H1 (cell line): ENCODE measurements at regions not wholly inside any gene's neighbourhood (a gene's known extent, or its start where the extent isn't known, plus 50 kb on each side); places are given as distances from the start of the nearest gene placed in this dataset.

Experiments used
- CTCF ChIA-PET: fragments of 300-600 bp; sonication (Branson Sonifier 250); formaldehyde crosslinking; loops from one replicate; lab custom pipeline; 2021; ENCODE audit not compliant: partially characterized antibody; lab: Charles Lee
- POLR2A ChIA-PET: fragments of 300-600 bp; sonication (Branson Sonifier 250); formaldehyde crosslinking; loops from one replicate; lab custom pipeline; 2021; ENCODE audit warnings: inconsistent platforms; ENCODE audit not compliant: partially characterized antibody; lab: Charles Lee
- DNase-seq, 2 experiments: peaks; one replicate each; pipeline versions ENCODE4 v3.0.0 to v3.0.0-alpha.2; 2010 to 2022; ENCODE audit warnings: low spot score in 2 of 2, low read depth in 1 of 2, mixed read lengths in 1 of 2
- FAIRE-seq: peaks from 2 replicates; lab custom pipeline; 2011; peaks lifted over from hg19 to GRCh38; lab: Jason Lieb, UNC
- H2AFZ ChIP-seq: 2 replicates; pipeline ENCODE4 v1.8.1; 2012; ENCODE audit warnings: low read length, inconsistent platforms
- H2AK5ac ChIP-seq: 2 replicates; pipeline ENCODE4 v1.6.1; 2013; ENCODE audit warnings: low read depth, low read length
- H2BK120ac ChIP-seq: replicated peaks from 2 replicates; pipeline ENCODE3; 2013; ENCODE audit warnings: low read depth, low read length, inconsistent platforms
- H2BK12ac ChIP-seq: 2 replicates; pipeline ENCODE4 v1.6.1; 2013; ENCODE audit warnings: low read depth, low read length
- H2BK15ac ChIP-seq: 2 replicates; pipeline ENCODE4 v1.6.1; 2013; ENCODE audit warnings: low read length
- H2BK20ac ChIP-seq: 2 replicates; pipeline ENCODE4 v1.6.1; 2013; ENCODE audit warnings: low read length
- H2BK5ac ChIP-seq: 2 replicates; pipeline ENCODE4 v1.6.1; 2013; ENCODE audit warnings: low read depth, low read length
- H3K14ac ChIP-seq: 2 replicates; pipeline ENCODE4 v1.6.1; 2013; ENCODE audit warnings: inconsistent platforms; ENCODE audit not compliant: insufficient read length
- H3K18ac ChIP-seq: 2 replicates; pipeline ENCODE4 v1.6.1; 2013; ENCODE audit warnings: low read length; ENCODE audit errors: extremely low read depth
- H3K23ac ChIP-seq: 2 replicates; pipeline ENCODE4 v1.6.1; 2013; ENCODE audit warnings: inconsistent platforms; ENCODE audit not compliant: insufficient read length
- H3K23me2 ChIP-seq: 2 replicates; pipeline ENCODE4 v1.6.1; 2013; ENCODE audit warnings: low read depth, low read length
- H3K27ac ChIP-seq: 2 replicates; pipeline ENCODE4 v1.6.1; 2011; ENCODE audit warnings: low read depth, low read length, inconsistent platforms
- H3K27me3 ChIP-seq, 4 experiments: replicated peaks in 1 of 4; 1 replicate in 1 of 4; 2 replicates in 3 of 4; pipeline versions ENCODE4 v1.6.1 to v1.8.1; 2011 to 2013; ENCODE audit warnings: low read length in 3 of 4, mild to moderate bottlenecking in 3 of 4, inconsistent platforms in 2 of 4, mixed read lengths in 2 of 4, moderate library complexity in 1 of 4; ENCODE audit not compliant: control insufficient read depth in 3 of 4, insufficient read depth in 3 of 4; ENCODE audit errors: extremely low read depth in 1 of 4
- H3K36me3 ChIP-seq, 4 experiments: 2 replicates each; pipeline versions ENCODE4 v1.6.1 to v1.8.1; 2011 to 2013; ENCODE audit warnings: mild to moderate bottlenecking in 4 of 4, low read length in 3 of 4, moderate library complexity in 2 of 4, control low read depth in 1 of 4, inconsistent platforms in 1 of 4; ENCODE audit not compliant: insufficient read depth in 4 of 4, control insufficient read depth in 2 of 4
- H3K4ac ChIP-seq: replicated peaks from 2 replicates; pipeline ENCODE3; 2013; ENCODE audit warnings: low read length, low read depth, mixed read lengths, inconsistent platforms; ENCODE audit not compliant: insufficient read length
- H3K4me1 ChIP-seq, 4 experiments: replicated peaks in 1 of 4; 1 replicate in 1 of 4; 2 replicates in 3 of 4; pipeline versions ENCODE4 v1.6.1 to v1.8.1; 2011 to 2013; ENCODE audit warnings: low read length in 3 of 4, inconsistent platforms in 2 of 4, mixed read lengths in 1 of 4; ENCODE audit not compliant: insufficient read depth in 4 of 4, control insufficient read depth in 3 of 4
- H3K4me2 ChIP-seq, 2 experiments: 2 replicates each; pipeline versions ENCODE4 v1.6.1 to v1.8.1; 2011 to 2013; ENCODE audit warnings: low read depth in 2 of 2, low read length in 2 of 2, control low read depth in 1 of 2, inconsistent platforms in 1 of 2, mild to moderate bottlenecking in 1 of 2; ENCODE audit not compliant: insufficient read depth in 1 of 2
- H3K4me3 ChIP-seq, 4 experiments: fragments of 200-600, 300-600 bp in 1 of 4; sonication (generic), shearing (Covaris generic), sonication (Bioruptor Twin) in 1 of 4; 2 replicates each; pipeline versions ENCODE4 v1.5.1 to v1.8.1; 2011 to 2016; ENCODE audit warnings: low read length in 4 of 4, low read depth in 3 of 4, control low read depth in 2 of 4, inconsistent platforms in 2 of 4, mild to moderate bottlenecking in 2 of 4, mixed read lengths in 1 of 4, moderate library complexity in 1 of 4; ENCODE audit not compliant: insufficient read depth in 2 of 4; ENCODE audit errors: extremely low read depth in 1 of 4
- H3K56ac ChIP-seq: replicated peaks from 2 replicates; pipeline ENCODE3; 2013; ENCODE audit warnings: low read depth, mild to moderate bottlenecking, mixed read lengths, low read length, inconsistent platforms; ENCODE audit not compliant: insufficient read length
- H3K79me1 ChIP-seq: 2 replicates; pipeline ENCODE4 v1.6.1; 2013; ENCODE audit warnings: low read depth, low read length, control low read depth
- H3K79me2 ChIP-seq, 2 experiments: 2 replicates each; pipeline versions ENCODE4 v1.6.1 to v1.8.1; 2012 to 2013; ENCODE audit warnings: low read length in 2 of 2, mild to moderate bottlenecking in 2 of 2, inconsistent platforms in 1 of 2; ENCODE audit not compliant: insufficient read depth in 2 of 2, control insufficient read depth in 1 of 2
- H3K9ac ChIP-seq, 4 experiments: replicated peaks in 1 of 4; 1 replicate in 1 of 4; 2 replicates in 3 of 4; pipeline versions ENCODE4 v1.6.1 to v1.8.1; 2011 to 2013; ENCODE audit warnings: low read depth in 3 of 4, low read length in 3 of 4, control low read depth in 2 of 4, mild to moderate bottlenecking in 2 of 4, moderate library complexity in 2 of 4, inconsistent platforms in 1 of 4; ENCODE audit errors: extremely low read depth in 1 of 4
- H3K9me3 ChIP-seq, 2 experiments: 2 replicates each; pipeline versions ENCODE4 v1.6.1 to v1.8.1; 2012 to 2013; ENCODE audit warnings: mild to moderate bottlenecking in 2 of 2, moderate library complexity in 2 of 2, control low read depth in 1 of 2, inconsistent platforms in 1 of 2, low read depth in 1 of 2, low read length in 1 of 2, mixed read lengths in 1 of 2; ENCODE audit not compliant: insufficient read depth in 2 of 2
- H4K20me1 ChIP-seq, 2 experiments: replicated peaks in 1 of 2; 2 replicates each; pipeline versions ENCODE3 to v1.8.1; 2011 to 2013; ENCODE audit warnings: inconsistent platforms in 2 of 2, low read length in 2 of 2, mild to moderate bottlenecking in 1 of 2; ENCODE audit not compliant: insufficient read depth in 2 of 2, control insufficient read depth in 1 of 2
- H4K5ac ChIP-seq: 2 replicates; pipeline ENCODE4 v1.6.1; 2013; ENCODE audit warnings: low read length, low read depth, mixed read lengths, inconsistent platforms; ENCODE audit not compliant: insufficient read length
- H4K8ac ChIP-seq: 2 replicates; pipeline ENCODE4 v1.8.0; 2013; ENCODE audit warnings: mild to moderate bottlenecking, moderate library complexity, low read length, inconsistent platforms; ENCODE audit not compliant: insufficient read depth; ENCODE audit errors: extremely low read depth
- H4K91ac ChIP-seq: replicated peaks from 2 replicates; pipeline ENCODE3; 2013; ENCODE audit warnings: low read length, mixed read lengths, inconsistent platforms; ENCODE audit not compliant: insufficient read length
- MAX ChIP-seq: IDR thresholded peaks from 2 replicates; pipeline ENCODE4 v1.6.1; 2012; ENCODE audit warnings: inconsistent platforms
- USF2 ChIP-seq: IDR thresholded peaks from 2 replicates; pipeline ENCODE4 v1.6.1; 2011; ENCODE audit warnings: low read length, improper control_type of control experiment
- WGBS, 2 experiments: shearing (Covaris generic) in 1 of 2; methylation state at CpG; one replicate each; pipeline versions ENCODE4 v1.1.6 to v1.1.7; 2013 to 2015; ENCODE audit warnings: low lambda C conversion rate in 2 of 2, mixed read lengths in 2 of 2, inconsistent platforms in 1 of 2, low coverage in 1 of 2, missing lambda C conversion rate in 1 of 2; ENCODE audit not compliant: insufficient replicate concordance in 2 of 2, insufficient coverage in 1 of 2, insufficient read length in 1 of 2; ENCODE audit errors: extremely low coverage in 1 of 2, missing lambda C conversion rate in 1 of 2; 5-methylcytosine and 5-hydroxymethylcytosine counted together
- TF ChIP-seq, protein P1 (sequence below): IDR thresholded peaks from 2 replicates; pipeline ENCODE4 v1.6.1; 2012; ENCODE audit warnings: inconsistent platforms

- no peak overlapping the region for H2BK12ac ChIP-seq
- ChIA-PET POLR2A (no interaction called here), CTCF (interaction anchor here (0.6 to 1.2 kb wide), 4 partner anchors 10 to 42 kb away, joined by 3 read pairs; no protein-coding TSS in a partner anchor)
- no peak overlapping the region for H3K14ac ChIP-seq
- H4K20me1 ChIP-seq = no peaks in the 10 kb centered on the region
- no peak overlapping the region for H2BK15ac ChIP-seq
- H2AK5ac ChIP-seq = no peak overlapping the region
- H3K36me3 ChIP-seq = no peaks in the 10 kb centered on the region
- no peak overlapping the region for H3K4me3 ChIP-seq
- H3K9me3 ChIP-seq = no peaks in the 10 kb centered on the region
- H3K9ac ChIP-seq = no peak overlapping the region
- no peak overlapping the region for H3K23ac ChIP-seq
- H4K8ac ChIP-seq = no peak overlapping the region
- H3K56ac ChIP-seq = no peak overlapping the region
- H2AFZ ChIP-seq = no peak overlapping the region
- H4K91ac ChIP-seq = no peak overlapping the region
- no peak overlapping the region for H4K5ac ChIP-seq
- peaks cover 0 to 2% (median 0%) of the 10 kb centered on the region in 4 experiments; a peak in 1 of 7 replicates for H3K27me3 ChIP-seq
- TF ChIP-seq USF2 (no peak), MAX (peak; percentile 76)
- TF ChIP-seq, protein P1, sequence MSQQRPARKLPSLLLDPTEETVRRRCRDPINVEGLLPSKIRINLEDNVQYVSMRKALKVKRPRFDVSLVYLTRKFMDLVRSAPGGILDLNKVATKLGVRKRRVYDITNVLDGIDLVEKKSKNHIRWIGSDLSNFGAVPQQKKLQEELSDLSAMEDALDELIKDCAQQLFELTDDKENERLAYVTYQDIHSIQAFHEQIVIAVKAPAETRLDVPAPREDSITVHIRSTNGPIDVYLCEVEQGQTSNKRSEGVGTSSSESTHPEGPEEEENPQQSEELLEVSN = peak; percentile 79
- TF ChIP-seq, all 59 proteins: peak for 2
- Histone ChIP-seq H3K4ac (no peak overlapping the region), H3K18ac (no peak overlapping the region), H3K79me1 (no peaks in the 10 kb centered on the region), H2BK5ac (no peak overlapping the region), H3K27ac (no peak overlapping the region), H3K23me2 (no peaks in the 10 kb centered on the region), H2BK20ac (no peak overlapping the region), H2BK120ac (no peak overlapping the region), H3K4me1 (no peaks in the 10 kb centered on the region; a peak in 2 of 7 replicates), H3K4me2 (no peak overlapping the region), H3K79me2 (no peaks in the 10 kb centered on the region)
- DNase-seq (no peak), FAIRE-seq (no peak)
- WGBS, 2 experiments = 63% methylated on average over 9 of the region's 9 CpGs; no CpG with 5 or more reads in 1 of the 2 experiments
These were observed 83.8 kb downstream of the RNASET2 start for GRCh38 chr6:166872531-166873009.
